ENCODE measurements at regions not wholly inside any gene's neighbourhood (a gene's known extent, or its start where the extent isn't known, plus 50 kb on each side); places are given as distances from the start of the nearest gene placed in this dataset.

DNA sequence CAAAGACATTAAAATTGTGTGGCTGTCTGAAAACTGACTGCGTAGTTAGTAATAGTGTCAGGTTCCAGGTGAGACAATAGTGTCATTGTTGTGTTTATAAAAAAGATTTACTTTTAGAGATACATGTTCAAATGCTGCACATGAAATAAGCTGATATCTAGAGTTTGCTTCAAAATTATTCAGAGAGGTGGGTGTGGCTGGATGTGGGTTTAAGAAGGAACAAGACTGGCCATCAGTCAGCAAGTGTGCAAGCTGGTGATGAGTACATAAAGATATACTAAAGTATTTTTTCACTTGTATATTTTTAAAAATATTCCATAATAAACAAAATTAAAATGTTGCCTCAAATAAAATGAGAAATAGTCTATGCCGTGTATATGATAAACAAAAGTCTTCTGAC is 190.6 kb downstream of the ARRDC4 start:
- peaks cover 38% of the 10 kb centered on the region for H3K4me1 Mint-ChIP-seq (ENCODE audit: low read depth)
- TF ChIP-seq, protein P1, sequence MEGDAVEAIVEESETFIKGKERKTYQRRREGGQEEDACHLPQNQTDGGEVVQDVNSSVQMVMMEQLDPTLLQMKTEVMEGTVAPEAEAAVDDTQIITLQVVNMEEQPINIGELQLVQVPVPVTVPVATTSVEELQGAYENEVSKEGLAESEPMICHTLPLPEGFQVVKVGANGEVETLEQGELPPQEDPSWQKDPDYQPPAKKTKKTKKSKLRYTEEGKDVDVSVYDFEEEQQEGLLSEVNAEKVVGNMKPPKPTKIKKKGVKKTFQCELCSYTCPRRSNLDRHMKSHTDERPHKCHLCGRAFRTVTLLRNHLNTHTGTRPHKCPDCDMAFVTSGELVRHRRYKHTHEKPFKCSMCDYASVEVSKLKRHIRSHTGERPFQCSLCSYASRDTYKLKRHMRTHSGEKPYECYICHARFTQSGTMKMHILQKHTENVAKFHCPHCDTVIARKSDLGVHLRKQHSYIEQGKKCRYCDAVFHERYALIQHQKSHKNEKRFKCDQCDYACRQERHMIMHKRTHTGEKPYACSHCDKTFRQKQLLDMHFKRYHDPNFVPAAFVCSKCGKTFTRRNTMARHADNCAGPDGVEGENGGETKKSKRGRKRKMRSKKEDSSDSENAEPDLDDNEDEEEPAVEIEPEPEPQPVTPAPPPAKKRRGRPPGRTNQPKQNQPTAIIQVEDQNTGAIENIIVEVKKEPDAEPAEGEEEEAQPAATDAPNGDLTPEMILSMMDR (IDR thresholded peaks at IDR 0.05) = no peak
- DNase-seq = no peak
- no peak overlapping the region for H3K4me3 Mint-ChIP-seq
- peaks cover 19% of the 10 kb centered on the region for H3K36me3 Mint-ChIP-seq (ENCODE audit: low read depth)
- H3K27ac Mint-ChIP-seq = no peak overlapping the region
- H3K27me3 Mint-ChIP-seq (ENCODE audit: insufficient read depth) = no peaks in the 10 kb centered on the region
- H3K9me3 Mint-ChIP-seq = peaks cover 4% of the 10 kb centered on the region

DNA sequence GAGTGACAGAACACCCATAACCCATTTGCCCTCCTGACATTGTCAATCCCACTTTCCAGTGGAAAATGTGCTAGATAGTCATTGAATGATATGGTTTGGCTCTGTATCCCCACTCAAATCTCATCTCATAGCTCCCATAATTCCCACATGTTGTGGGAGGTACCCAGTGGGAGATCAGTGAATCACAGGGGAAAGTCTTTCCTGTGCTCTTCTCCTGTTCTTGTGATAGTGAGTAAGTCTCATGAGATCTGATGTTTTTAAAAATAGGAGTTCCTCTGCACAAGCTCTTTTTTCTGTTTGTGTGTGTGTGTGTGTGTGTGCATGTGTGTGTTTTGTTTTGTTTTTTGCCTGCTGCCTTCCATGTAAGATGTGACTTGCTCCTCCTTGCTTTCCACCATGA is 191.7 kb downstream of the ARRDC4 start:
- no peak for DNase-seq
- peaks cover 41% of the 10 kb centered on the region for H3K4me1 Mint-ChIP-seq (ENCODE audit: low read depth)
- H3K27ac Mint-ChIP-seq = no peak overlapping the region
- TF ChIP-seq, protein P1 (IDR thresholded peaks at IDR 0.05) = no peak
- H3K4me3 Mint-ChIP-seq = no peak overlapping the region
- no peaks in the 10 kb centered on the region for H3K27me3 Mint-ChIP-seq (ENCODE audit: insufficient read depth)
- peaks cover 19% of the 10 kb centered on the region for H3K36me3 Mint-ChIP-seq (ENCODE audit: low read depth)
- peaks cover 4% of the 10 kb centered on the region for H3K9me3 Mint-ChIP-seq

DNA sequence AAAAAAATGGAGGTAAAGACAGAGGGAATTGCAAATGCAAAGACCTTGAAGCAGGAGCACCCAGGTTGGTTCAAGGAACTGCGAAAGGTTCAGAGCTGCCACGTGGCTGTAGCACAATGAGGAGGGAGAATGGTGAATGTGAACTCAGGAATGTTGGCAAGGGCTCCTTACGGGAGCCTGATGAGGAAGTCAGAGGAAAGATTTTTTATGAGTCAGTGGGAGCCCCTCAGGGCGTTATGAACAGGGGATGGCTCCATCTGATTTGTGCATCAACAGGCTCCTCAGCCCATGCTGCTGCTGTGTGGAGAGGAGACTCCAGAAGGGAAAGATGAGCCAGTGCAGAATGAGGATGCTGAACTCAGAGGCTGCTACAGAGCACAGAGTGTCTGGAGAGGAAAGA is 194.4 kb downstream of the ARRDC4 start:
- Mint-ChIP-seq H3K27me3 (ENCODE audit: insufficient read depth) (no peaks in the 10 kb centered on the region), H3K27ac (peak overlapping the region; percentile 92), H3K36me3 (ENCODE audit: low read depth) (peaks cover 19% of the 10 kb centered on the region), H3K9me3 (peaks cover 4% of the 10 kb centered on the region), H3K4me1 (ENCODE audit: low read depth) (peaks cover 41% of the 10 kb centered on the region), H3K4me3 (peak overlapping the region; percentile 79)
- TF ChIP-seq, protein P1 (IDR thresholded peaks at IDR 0.05) = no peak
- DNase-seq = peak; percentile 97

DNA sequence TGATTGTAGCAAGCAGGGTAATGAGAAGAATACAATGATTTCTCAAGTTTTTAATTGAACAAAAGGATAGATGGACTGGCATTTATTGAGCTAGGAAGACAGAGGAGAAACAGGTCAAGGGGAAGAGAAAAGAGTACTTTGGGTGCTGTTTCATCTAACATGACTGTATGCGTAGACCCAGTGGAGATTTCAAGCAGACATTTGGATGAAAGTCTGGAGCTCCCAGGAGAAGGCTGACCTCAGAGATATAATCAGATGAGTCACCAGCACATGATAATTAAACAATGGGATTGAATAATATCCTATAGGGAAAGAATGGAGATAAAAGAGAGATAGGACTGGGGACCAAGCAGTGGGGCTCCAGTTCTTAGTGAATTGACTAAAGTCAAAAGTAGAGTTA is 194.9 kb downstream of the ARRDC4 start:
- Mint-ChIP-seq H3K9me3 (peaks cover 4% of the 10 kb centered on the region), H3K27me3 (ENCODE audit: insufficient read depth) (no peaks in the 10 kb centered on the region), H3K36me3 (ENCODE audit: low read depth) (peaks cover 19% of the 10 kb centered on the region), H3K4me1 (ENCODE audit: low read depth) (peaks cover 45% of the 10 kb centered on the region), H3K4me3 (peak overlapping the region; percentile 79), H3K27ac (peak overlapping the region; percentile 92)
- peak; percentile 75 for DNase-seq
- TF ChIP-seq, protein P1 (IDR thresholded peaks at IDR 0.05) = no peak

DNA sequence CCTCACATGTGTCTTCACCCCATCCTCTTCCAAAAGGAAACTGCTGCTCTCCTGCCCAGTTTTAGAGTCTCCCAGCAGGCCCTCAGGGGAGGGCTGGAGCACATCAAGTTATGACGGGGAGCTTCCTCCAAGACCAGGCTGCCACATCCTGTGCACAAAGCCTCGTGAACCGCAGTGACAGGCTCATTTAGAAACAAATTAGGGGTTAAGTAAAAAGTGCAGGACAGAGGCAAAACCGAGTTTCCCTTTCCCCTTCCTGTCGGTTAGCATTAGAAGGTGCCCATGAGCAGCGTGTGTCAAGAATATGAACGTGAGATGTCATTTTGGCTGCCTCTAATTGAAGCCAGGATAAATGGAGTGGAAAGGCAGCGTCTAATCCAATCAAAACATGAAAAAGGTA is 199.7 kb downstream of the ARRDC4 start:
- no peak for DNase-seq
- Mint-ChIP-seq H3K36me3 (ENCODE audit: low read depth) (no peaks in the 10 kb centered on the region), H3K4me3 (no peak overlapping the region), H3K4me1 (ENCODE audit: low read depth) (peaks cover 45% of the 10 kb centered on the region), H3K9me3 (no peaks in the 10 kb centered on the region), H3K27ac (no peak overlapping the region), H3K27me3 (ENCODE audit: insufficient read depth) (no peaks in the 10 kb centered on the region)
- TF ChIP-seq, protein P1 (IDR thresholded peaks at IDR 0.05) = no peak

Data from HFFc6 (cell line).